Muscle of back (tissue), 3 donors: ENCODE measurements at regions not wholly inside any gene's neighbourhood (a gene's known extent, or its start where the extent isn't known, plus 50 kb on each side); places are given as distances from the start of the nearest gene placed in this dataset.
A peak's percentile ranks its signal among the peaks of the same experiment; 100 is the strongest.

Source experiments
- DNase-seq, 3 donors: peaks; one replicate each; pipeline versions ENCODE4 v3.0.0 to v3.0.0-alpha.2; 2013

- no peak for DNase-seq
Observed at GRCh38 chr7:121810831-121811672, 61.9 kb upstream of the PTPRZ1 start.

- DNase-seq = no peak
Observed at GRCh38 chr7:121807078-121807477, 65.9 kb upstream of the PTPRZ1 start.

- DNase-seq = no peak
Observed at GRCh38 chr7:121803039-121803438, 69.9 kb upstream of the PTPRZ1 start.

GRCh38 chr7:121800916-121801675 lies 71.9 kb upstream of the PTPRZ1 start:
- no peak for DNase-seq

- DNase-seq = no peak
Observed at GRCh38 chr7:121798896-121799295, 74.1 kb upstream of the PTPRZ1 start.

- DNase-seq = no peak
Observed at GRCh38 chr7:121798453-121798840, 74.5 kb upstream of the PTPRZ1 start.

- peak in 2 of 3 donors; percentile 9 to 29 for DNase-seq
Observed at GRCh38 chr7:121797657-121798452, 75.1 kb upstream of the PTPRZ1 start.

- DNase-seq = no peak
Observed at GRCh38 chr7:121796936-121797656, 75.9 kb upstream of the PTPRZ1 start.

- no peak for DNase-seq
Observed at GRCh38 chr7:121796381-121796780, 76.6 kb upstream of the PTPRZ1 start.

- no peak for DNase-seq
Observed at GRCh38 chr7:121795736-121796135, 77.2 kb upstream of the PTPRZ1 start.

GRCh38 chr7:121793716-121794115 lies 79.2 kb upstream of the PTPRZ1 start:
- no peak for DNase-seq

GRCh38 chr7:121777672-121778071 lies 95.3 kb upstream of the PTPRZ1 start:
- DNase-seq = no peak

GRCh38 chr7:121774563-121774962 lies 98.4 kb upstream of the PTPRZ1 start:
- DNase-seq = no peak

GRCh38 chr7:121766676-121767075 lies 106.3 kb upstream of the PTPRZ1 start:
- no peak for DNase-seq

GRCh38 chr7:121761399-121761798 lies 111.6 kb upstream of the PTPRZ1 start:
- DNase-seq = no peak

GRCh38 chr7:121755818-121756552 lies 117.0 kb upstream of the PTPRZ1 start:
- DNase-seq = no peak

- no peak for DNase-seq
Observed at GRCh38 chr7:121755286-121755685, 117.7 kb upstream of the PTPRZ1 start.

- no peak for DNase-seq
Observed at GRCh38 chr7:121753944-121754343, 119.0 kb upstream of the PTPRZ1 start.

- DNase-seq = peak in 1 of 3 donors; percentile 3
Observed at GRCh38 chr7:121752706-121753105, 120.3 kb upstream of the PTPRZ1 start.

GRCh38 chr7:121748546-121748945 lies 124.4 kb upstream of the PTPRZ1 start:
- no peak for DNase-seq

GRCh38 chr7:121745856-121746255 lies 127.1 kb upstream of the PTPRZ1 start:
- no peak for DNase-seq
